HL-60/S4 treated with phorbol 12-myristate 13-acetate at 8.2 ng/mL for 4 days and 3 days (cell line): ENCODE measurements at regions not wholly inside any gene's neighbourhood (a gene's known extent, or its start where the extent isn't known, plus 50 kb on each side); places are given as distances from the start of the nearest gene placed in this dataset.

Experiments used
- in situ Hi-C: fragments of 300-500 bp; cut with MboI; formaldehyde crosslinking; loops from 2 replicates; pipeline ENCODE4 v1.15.0; 2022; ENCODE audit warnings: low sequenced_read_pairs

GRCh38 chr9:17021387-17021970 is 113.4 kb upstream of the CNTLN start:
- in situ Hi-C loops: no loop called here

- in situ Hi-C loops: no loop called here
Observed at GRCh38 chr9:17019398-17019797, 115.4 kb upstream of the CNTLN start.

- in situ Hi-C loops: no loop called here
Observed at GRCh38 chr9:17018540-17019196, 116.2 kb upstream of the CNTLN start.

GRCh38 chr9:17017931-17018491 is 116.8 kb upstream of the CNTLN start:
- in situ Hi-C loops: no loop called here

GRCh38 chr9:17013891-17014290 is 120.9 kb upstream of the CNTLN start:
- in situ Hi-C loops: no loop called here

- in situ Hi-C loops: no loop called here
Observed at GRCh38 chr9:17013010-17013409, 121.8 kb upstream of the CNTLN start.

GRCh38 chr9:17011880-17012279 is 123.0 kb upstream of the CNTLN start:
- in situ Hi-C loops: no loop called here

- in situ Hi-C loops: no loop called here
Observed at GRCh38 chr9:17009071-17009470, 125.8 kb upstream of the CNTLN start.

- in situ Hi-C loops: no loop called here
Observed at GRCh38 chr9:17005056-17005823, 129.6 kb upstream of the CNTLN start.

GRCh38 chr9:17004500-17004899 is 130.3 kb upstream of the CNTLN start:
- in situ Hi-C loops: no loop called here

GRCh38 chr9:17003576-17004240 is 131.1 kb upstream of the CNTLN start:
- in situ Hi-C loops: no loop called here

GRCh38 chr9:16996901-16997491 is 126.5 kb upstream of the BNC2 start:
- in situ Hi-C loops: no loop called here

GRCh38 chr9:16992138-16992537 is 121.7 kb upstream of the BNC2 start:
- in situ Hi-C loops: no loop called here

GRCh38 chr9:16987026-16987425 is 116.6 kb upstream of the BNC2 start:
- in situ Hi-C loops: no loop called here

- in situ Hi-C loops: no loop called here
Observed at GRCh38 chr9:16986556-16986955, 116.1 kb upstream of the BNC2 start.

- in situ Hi-C loops: no loop called here
Observed at GRCh38 chr9:16985559-16986348, 115.3 kb upstream of the BNC2 start.

- in situ Hi-C loops: no loop called here
Observed at GRCh38 chr9:16982780-16983310, 112.4 kb upstream of the BNC2 start.

GRCh38 chr9:16976427-16976826 is 106.0 kb upstream of the BNC2 start:
- in situ Hi-C loops: no loop called here

- in situ Hi-C loops: no loop called here
Observed at GRCh38 chr9:16974436-16974835, 104.0 kb upstream of the BNC2 start.

- in situ Hi-C loops: no loop called here
Observed at GRCh38 chr9:16970321-16970720, 99.9 kb upstream of the BNC2 start.
